HG03108 (cell line): ENCODE measurements at regions not wholly inside any gene's neighbourhood (a gene's known extent, or its start where the extent isn't known, plus 50 kb on each side); places are given as distances from the start of the nearest gene placed in this dataset.
"Not testable (repeated sequence)": the region's sequence is repeated elsewhere in the genome, so short reads cannot be mapped to it uniquely, and the experiment has no call there.

Experiments
- ATAC-seq: cut with Tn5 transposase; IDR thresholded peaks from one replicate; pipeline ENCODE4 v1.9.1; 2021; ENCODE audit warnings: moderate library complexity; ENCODE audit not compliant: unreplicated experiment

- ATAC-seq = no peak
Observed at GRCh38 chr11:29260939-29261705, 755.7 kb downstream of the KCNA4 start.

GRCh38 chr11:29258411-29258810, 758.4 kb downstream of the KCNA4 start:
- no peak for ATAC-seq

- no peak for ATAC-seq
Observed at GRCh38 chr11:29256580-29256979, 760.2 kb downstream of the KCNA4 start.

- no peak for ATAC-seq
Observed at GRCh38 chr11:29255401-29255800, 761.4 kb downstream of the KCNA4 start.

- ATAC-seq = no peak
Observed at GRCh38 chr11:29251738-29252137, 765.1 kb downstream of the KCNA4 start.

GRCh38 chr11:29249713-29250112, 767.1 kb downstream of the KCNA4 start:
- no peak for ATAC-seq

- ATAC-seq = no peak
Observed at GRCh38 chr11:29244355-29244754, 772.5 kb downstream of the KCNA4 start.

- ATAC-seq = no peak
Observed at GRCh38 chr11:29243616-29244015, 773.2 kb downstream of the KCNA4 start.

GRCh38 chr11:29231991-29232390, 784.8 kb downstream of the KCNA4 start:
- ATAC-seq = no peak

GRCh38 chr11:29231586-29231985, 785.2 kb downstream of the KCNA4 start:
- ATAC-seq = no peak

GRCh38 chr11:29227811-29228210, 789.0 kb downstream of the KCNA4 start:
- ATAC-seq = no peak

GRCh38 chr11:29224739-29225384, 792.0 kb downstream of the KCNA4 start:
- ATAC-seq = no peak

GRCh38 chr11:29219531-29219930, 797.3 kb downstream of the KCNA4 start:
- ATAC-seq = not testable (repeated sequence)

- ATAC-seq = no peak
Observed at GRCh38 chr11:29217901-29218300, 798.9 kb downstream of the KCNA4 start.

- ATAC-seq = no peak
Observed at GRCh38 chr11:29214833-29215232, 802.0 kb downstream of the KCNA4 start.

GRCh38 chr11:29211202-29211601, 805.6 kb downstream of the KCNA4 start:
- ATAC-seq = no peak

GRCh38 chr11:29210426-29210825, 806.4 kb downstream of the KCNA4 start:
- no peak for ATAC-seq

- no peak for ATAC-seq
Observed at GRCh38 chr11:29208117-29208516, 808.7 kb downstream of the KCNA4 start.

- ATAC-seq = no peak
Observed at GRCh38 chr11:29200791-29201562, 815.9 kb downstream of the KCNA4 start.

GRCh38 chr11:29190313-29190712, 826.5 kb downstream of the KCNA4 start:
- no peak for ATAC-seq

- no peak for ATAC-seq
Observed at GRCh38 chr11:29187215-29187614, 829.6 kb downstream of the KCNA4 start.
